Liver (tissue), 8 donors: ENCODE measurements at regions not wholly inside any gene's neighbourhood (a gene's known extent, or its start where the extent isn't known, plus 50 kb on each side); places are given as distances from the start of the nearest gene placed in this dataset.

Experiments used
- DNase-seq: peaks from one replicate; pipeline ENCODE4 v3.0.0-alpha.2; 2017; ENCODE audit warnings: low spot score
- H3K27ac ChIP-seq, 2 donors: one replicate each; pipeline ENCODE4 v1.7.0; 2013; ENCODE audit warnings: inconsistent platforms in 2 of 2, low read length in 2 of 2, control low read depth in 1 of 2, low read depth in 1 of 2, mild to moderate bottlenecking in 1 of 2
- H3K27me3 ChIP-seq, 4 donors: one replicate each; pipeline versions ENCODE4 v1.6.1 to v1.7.0; 2013; ENCODE audit warnings: low read length in 3 of 4, inconsistent platforms in 1 of 4, mild to moderate bottlenecking in 1 of 4, moderate library complexity in 1 of 4; ENCODE audit not compliant: control insufficient read depth in 4 of 4, insufficient read depth in 4 of 4
- H3K36me3 ChIP-seq, 4 donors: one replicate each; pipeline versions ENCODE4 v1.6.1 to v1.7.0; 2013; ENCODE audit warnings: low read length in 3 of 4, mild to moderate bottlenecking in 3 of 4, low read depth in 1 of 4, moderate library complexity in 1 of 4; ENCODE audit not compliant: control insufficient read depth in 4 of 4, insufficient read depth in 3 of 4
- H3K4me1 ChIP-seq, 4 donors: one replicate each; pipeline versions ENCODE4 v1.6.1 to v1.7.0; 2013; ENCODE audit warnings: low read length in 3 of 4, mild to moderate bottlenecking in 3 of 4, moderate library complexity in 1 of 4; ENCODE audit not compliant: control insufficient read depth in 4 of 4, insufficient read depth in 4 of 4
- H3K4me3 ChIP-seq, 3 donors: one replicate each; pipeline versions ENCODE4 v1.6.1 to v1.7.0; 2013; ENCODE audit warnings: low read length in 3 of 3, control low read depth in 1 of 3, low read depth in 1 of 3, mild to moderate bottlenecking in 1 of 3
- H3K9ac ChIP-seq, 2 donors: one replicate each; pipeline ENCODE4 v1.7.0; 2013; ENCODE audit warnings: low read length in 2 of 2, mild to moderate bottlenecking in 2 of 2, moderate library complexity in 2 of 2, control low read depth in 1 of 2, low read depth in 1 of 2
- H3K9me3 ChIP-seq, 4 donors: one replicate each; pipeline versions ENCODE4 v1.6.1 to v1.7.0; 2013; ENCODE audit warnings: low read length in 3 of 4; ENCODE audit not compliant: control insufficient read depth in 4 of 4
- CTCF ChIP-seq: fragments of 150-350 bp; IDR thresholded peaks from 2 replicates; pipeline ENCODE4 v1.5.1; 2017; ENCODE audit warnings: improper control_type of control experiment, low read depth, low read length; ENCODE audit not compliant: missing input control
- EGR1 ChIP-seq, 2 donors: IDR thresholded peaks; 2 replicates each; pipeline ENCODE4 v1.6.1; 2016 to 2018; ENCODE audit warnings: antibody characterized with exemption in 2 of 2, low read depth in 2 of 2
- FOXA1 ChIP-seq: IDR thresholded peaks from 2 replicates; pipeline ENCODE4 v1.6.1; 2016; ENCODE audit warnings: antibody characterized with exemption
- HNF4A ChIP-seq, 2 donors: conservative IDR thresholded peaks; 2 replicates each; pipeline ENCODE4 v1.6.1; 2016; ENCODE audit warnings: antibody characterized with exemption in 2 of 2, mild to moderate bottlenecking in 2 of 2
- HNF4G ChIP-seq: IDR thresholded peaks from 2 replicates; pipeline ENCODE4 v1.6.1; 2016; ENCODE audit warnings: antibody characterized with exemption
- JUND ChIP-seq, 2 donors: IDR thresholded peaks; 2 replicates each; pipeline ENCODE4 v1.6.1; 2016; ENCODE audit warnings: antibody characterized with exemption in 2 of 2
- MAX ChIP-seq: IDR thresholded peaks from 2 replicates; pipeline ENCODE4 v1.6.1; 2016; ENCODE audit warnings: antibody characterized with exemption
- NR2F2 ChIP-seq: IDR thresholded peaks from 2 replicates; pipeline ENCODE4 v1.6.1; 2016; ENCODE audit warnings: antibody characterized with exemption
- RAD21 ChIP-seq, 2 donors: IDR thresholded peaks; 2 replicates each; pipeline ENCODE4 v1.6.1; 2016; ENCODE audit warnings: antibody characterized with exemption in 2 of 2, mild to moderate bottlenecking in 2 of 2
- REST ChIP-seq: IDR thresholded peaks from 2 replicates; pipeline ENCODE4 v1.6.1; 2016; ENCODE audit warnings: antibody characterized with exemption, mild to moderate bottlenecking
- RXRA ChIP-seq, 2 donors: IDR thresholded peaks; 2 replicates each; pipeline ENCODE4 v1.6.1; 2017 to 2018; ENCODE audit warnings: antibody characterized with exemption in 2 of 2, mild to moderate bottlenecking in 1 of 2
- TAF1 ChIP-seq: conservative IDR thresholded peaks from 2 replicates; pipeline ENCODE4 v1.6.1; 2016; ENCODE audit warnings: antibody characterized with exemption, mild to moderate bottlenecking
- YY1 ChIP-seq: IDR thresholded peaks from 2 replicates; pipeline ENCODE4 v1.6.1; 2016; ENCODE audit warnings: antibody characterized with exemption, mild to moderate bottlenecking
- ZBTB33 ChIP-seq: IDR thresholded peaks from 2 replicates; pipeline ENCODE4 v1.6.1; 2016; ENCODE audit warnings: antibody characterized with exemption
- WGBS: extraction: QIAGEN DNeasy Blood & Tissue Kit; methylation state at CpG from one replicate; pipeline ENCODE4 v1.1.7; 2013; 5-methylcytosine and 5-hydroxymethylcytosine counted together
- donor health status: healthy.
- donor health status: healthy.
- donor health status: healthy.
- donor health status: healthy.
- donor health status: healthy.

GRCh38 chr18:27544206-27544605 is 359.1 kb upstream of the CHST9 start:
- Histone ChIP-seq H3K4me3 (no peak overlapping the region), H3K9me3 (no peaks in the 10 kb centered on the region), H3K27ac (no peak overlapping the region), H3K9ac (no peak overlapping the region), H3K36me3 (no peaks in the 10 kb centered on the region), H3K27me3 (no peaks in the 10 kb centered on the region), H3K4me1 (no peaks in the 10 kb centered on the region)
- no peak for TF ChIP-seq HNF4G
- no peak for TF ChIP-seq HNF4A (conservative IDR thresholded peaks at IDR 0.05)
- TF ChIP-seq NR2F2: no peak
- no peak for TF ChIP-seq YY1
- no peak for TF ChIP-seq ZBTB33
- no peak for TF ChIP-seq CTCF
- TF ChIP-seq RAD21 (IDR thresholded peaks at IDR 0.05): no peak
- TF ChIP-seq MAX: no peak
- TF ChIP-seq RXRA (IDR thresholded peaks at IDR 0.05): no peak
- TF ChIP-seq TAF1: no peak
- no peak for DNase-seq

- no peaks in the 10 kb centered on the region for H3K27me3 ChIP-seq
- no peaks in the 10 kb centered on the region for H3K9me3 ChIP-seq
- H3K4me1 ChIP-seq: no peaks in the 10 kb centered on the region
- H3K4me3 ChIP-seq: no peak overlapping the region
- no peak overlapping the region for H3K9ac ChIP-seq
- no peak for TF ChIP-seq TAF1
- no peak for TF ChIP-seq EGR1 (IDR thresholded peaks at IDR 0.05; ENCODE audit: low read depth in 2 of 2)
- TF ChIP-seq JUND (IDR thresholded peaks at IDR 0.05): no peak
- TF ChIP-seq YY1: no peak
- no peak for TF ChIP-seq FOXA1
- DNase-seq: no peak
- no peaks in the 10 kb centered on the region for H3K36me3 ChIP-seq
- 87% methylated on average over 3 of the region's 3 CpGs for WGBS
- no peak overlapping the region for H3K27ac ChIP-seq
These were observed 356.2 kb upstream of the CHST9 start for GRCh38 chr18:27541293-27541692.

GRCh38 chr18:27540111-27540510 is 355.0 kb upstream of the CHST9 start:
- Histone ChIP-seq H3K27me3 (no peaks in the 10 kb centered on the region), H3K9me3 (no peaks in the 10 kb centered on the region), H3K27ac (no peak overlapping the region), H3K4me3 (no peak overlapping the region), H3K9ac (no peak overlapping the region), H3K36me3 (no peaks in the 10 kb centered on the region), H3K4me1 (no peaks in the 10 kb centered on the region)
- DNase-seq: no peak
- TF ChIP-seq HNF4A (conservative IDR thresholded peaks at IDR 0.05): no peak
- no peak for TF ChIP-seq REST
- WGBS: 14% methylated on average over 6 of the region's 6 CpGs
